HAP-1 (cell line): ENCODE measurements at regions not wholly inside any gene's neighbourhood (a gene's known extent, or its start where the extent isn't known, plus 50 kb on each side); places are given as distances from the start of the nearest gene placed in this dataset.
"Not testable (repeated sequence)": the region's sequence is repeated elsewhere in the genome, so short reads cannot be mapped to it uniquely, and the experiment has no call there.

Experiments used
- DNase-seq, 2 experiments: peaks; one replicate each; pipeline ENCODE4 v3.0.0-alpha.2; 2016 to 2020; ENCODE audit warnings: low spot score in 2 of 2
- H3K27me3 ChIP-seq: fragments of 250-450 bp; sonication (Bioruptor Pico); 2 replicates; pipeline ENCODE4 v1.5.1; 2020; ENCODE audit warnings: low read depth, mild to moderate bottlenecking, moderate library complexity
- H3K36me3 ChIP-seq: fragments of 250-450 bp; sonication (Bioruptor Pico); replicated peaks from 2 replicates; pipeline ENCODE4 v1.5.1; 2020; ENCODE audit warnings: mild to moderate bottlenecking
- H3K4me1 ChIP-seq: fragments of 250-450 bp; sonication (Bioruptor Pico); 2 replicates; pipeline ENCODE4 v1.5.1; 2020; ENCODE audit warnings: mild to moderate bottlenecking
- H3K4me3 ChIP-seq: fragments of 250-450 bp; sonication (Bioruptor Pico); 2 replicates; pipeline ENCODE4 v1.5.1; 2020; ENCODE audit warnings: mild to moderate bottlenecking, moderate library complexity
- H3K9me3 ChIP-seq: fragments of 250-450 bp; sonication (Bioruptor Pico); 2 replicates; pipeline ENCODE4 v1.5.1; 2020; ENCODE audit warnings: mild to moderate bottlenecking, moderate library complexity
- in situ Hi-C: fragments of 300-500 bp; cut with MboI; formaldehyde crosslinking; loops from 3 replicates; pipeline ENCODE4 v1.14.3; 2020; ENCODE audit warnings: low sequenced_read_pairs, inconsistent platforms, mixed read lengths

DNA sequence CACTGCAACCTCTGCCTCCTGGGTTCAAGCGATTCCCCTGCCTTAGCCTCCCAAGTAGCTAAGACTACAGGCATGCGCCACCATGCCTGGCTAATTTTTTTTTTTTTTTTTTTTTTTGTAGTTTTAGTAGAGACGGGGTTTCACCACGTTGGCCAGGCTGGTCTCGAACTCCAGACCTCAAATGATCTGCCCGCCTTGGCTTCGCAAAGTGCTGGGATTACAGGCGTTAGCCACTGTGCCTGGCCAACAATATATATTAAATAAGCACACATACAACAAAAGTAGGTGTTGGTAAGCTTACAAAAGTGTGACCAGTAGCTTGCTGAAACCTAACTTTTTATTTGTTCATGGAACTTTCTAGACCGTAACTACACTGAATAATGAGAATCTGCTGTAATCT is 117.1 kb upstream of the SERF1B start:
- H3K4me3 ChIP-seq, H3K27me3 ChIP-seq, H3K36me3 ChIP-seq, in situ Hi-C loops, H3K4me1 ChIP-seq, H3K9me3 ChIP-seq: not testable (repeated sequence)
- DNase-seq = peak in 1 of 2 experiments; percentile 6

DNA sequence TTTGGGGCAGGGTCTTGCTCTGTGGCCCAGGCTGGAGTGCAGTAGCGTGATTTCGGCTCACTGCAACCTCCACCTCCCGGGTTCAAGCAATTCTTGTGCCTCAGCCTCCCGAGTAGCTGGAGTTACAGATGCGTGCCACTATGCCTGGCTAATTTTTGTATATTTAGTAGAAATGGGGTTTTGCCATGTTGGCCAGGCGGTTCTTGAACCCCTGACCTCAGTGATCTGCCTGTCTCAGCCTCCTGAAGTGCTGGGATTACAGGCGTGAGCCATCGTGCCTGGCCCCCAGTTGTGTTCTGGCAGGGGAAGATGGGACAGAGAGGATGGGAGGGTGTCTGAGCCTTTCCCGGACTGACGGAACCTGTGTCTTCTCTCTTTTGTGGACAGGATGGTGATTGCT is 111.3 kb upstream of the SERF1B start:
- in situ Hi-C loops = not testable (repeated sequence)

More for the DNA sequence above, 111.3 kb upstream of the SERF1B start:
- H3K27me3 ChIP-seq, H3K4me1 ChIP-seq, H3K36me3 ChIP-seq, H3K9me3 ChIP-seq, H3K4me3 ChIP-seq: not testable (repeated sequence)
- DNase-seq = peak in 1 of 2 experiments; percentile 5
